ENCODE measurements at regions not wholly inside any gene's neighbourhood (a gene's known extent, or its start where the extent isn't known, plus 50 kb on each side); places are given as distances from the start of the nearest gene placed in this dataset.

DNA sequence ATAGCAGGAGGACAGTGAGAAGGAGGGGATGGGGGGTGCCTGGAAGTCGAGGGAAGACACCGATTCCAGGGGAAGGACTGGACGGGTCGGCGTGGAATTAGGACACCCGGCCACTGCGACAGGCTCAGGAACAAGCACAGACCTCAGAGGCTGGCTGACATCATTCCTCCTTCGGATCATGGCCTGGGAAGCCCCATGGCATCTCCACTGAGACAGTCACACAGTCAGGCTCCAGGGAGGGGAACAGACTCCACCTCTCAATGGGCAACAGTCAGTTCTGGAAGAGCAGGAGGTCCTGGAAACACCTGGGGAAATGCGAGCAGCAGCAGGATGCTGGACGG is 67.9 kb upstream of the FBRSL1 start:
- no peaks in the 10 kb centered on the region for H3K36me3 ChIP-seq (ENCODE audit: control insufficient read depth, insufficient read depth, low read length)
- no peak for FAIRE-seq
- H3K27me3 ChIP-seq (ENCODE audit: control insufficient read depth, insufficient read depth, low read length): peaks cover 11% of the 10 kb centered on the region
- DNase-seq (ENCODE audit: low read depth): no peak
- no peak overlapping the region for H3K4me3 ChIP-seq (ENCODE audit: low read depth, low read length)
- TF ChIP-seq, protein P1, sequence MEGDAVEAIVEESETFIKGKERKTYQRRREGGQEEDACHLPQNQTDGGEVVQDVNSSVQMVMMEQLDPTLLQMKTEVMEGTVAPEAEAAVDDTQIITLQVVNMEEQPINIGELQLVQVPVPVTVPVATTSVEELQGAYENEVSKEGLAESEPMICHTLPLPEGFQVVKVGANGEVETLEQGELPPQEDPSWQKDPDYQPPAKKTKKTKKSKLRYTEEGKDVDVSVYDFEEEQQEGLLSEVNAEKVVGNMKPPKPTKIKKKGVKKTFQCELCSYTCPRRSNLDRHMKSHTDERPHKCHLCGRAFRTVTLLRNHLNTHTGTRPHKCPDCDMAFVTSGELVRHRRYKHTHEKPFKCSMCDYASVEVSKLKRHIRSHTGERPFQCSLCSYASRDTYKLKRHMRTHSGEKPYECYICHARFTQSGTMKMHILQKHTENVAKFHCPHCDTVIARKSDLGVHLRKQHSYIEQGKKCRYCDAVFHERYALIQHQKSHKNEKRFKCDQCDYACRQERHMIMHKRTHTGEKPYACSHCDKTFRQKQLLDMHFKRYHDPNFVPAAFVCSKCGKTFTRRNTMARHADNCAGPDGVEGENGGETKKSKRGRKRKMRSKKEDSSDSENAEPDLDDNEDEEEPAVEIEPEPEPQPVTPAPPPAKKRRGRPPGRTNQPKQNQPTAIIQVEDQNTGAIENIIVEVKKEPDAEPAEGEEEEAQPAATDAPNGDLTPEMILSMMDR (IDR thresholded peaks at IDR 0.05; ENCODE audit: insufficient read depth, low read length, severe bottlenecking): no peak

DNA sequence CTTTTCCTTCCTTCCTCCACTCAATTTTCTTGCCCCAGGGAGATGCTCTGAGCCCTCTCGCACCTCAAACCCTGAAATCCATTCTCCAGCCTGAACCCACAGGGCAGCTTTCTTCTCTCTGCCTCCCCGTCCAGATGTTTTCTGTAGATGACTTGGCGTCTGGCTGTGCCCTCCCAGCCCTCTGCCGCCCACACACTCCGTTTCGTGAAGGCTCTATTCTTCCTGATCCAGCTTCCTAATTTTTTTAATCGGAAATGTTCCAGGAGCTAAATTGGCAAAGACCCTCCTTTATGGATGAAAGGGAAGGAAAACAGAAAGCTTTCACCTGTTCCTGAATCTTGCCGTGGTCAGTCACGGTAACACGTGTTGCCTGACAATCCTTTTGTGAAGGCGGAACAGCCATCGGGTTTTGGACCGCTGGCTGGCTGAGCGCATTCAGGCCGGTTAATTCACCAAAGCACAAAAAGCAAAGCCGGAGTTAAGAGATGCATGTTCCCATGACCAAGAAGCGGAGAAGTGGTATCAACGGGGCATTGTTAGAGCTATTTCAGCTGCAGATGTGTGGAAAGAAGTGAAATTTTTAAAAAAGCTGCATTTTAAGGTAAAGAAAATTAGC is 70.2 kb upstream of the FBRSL1 start:
- DNase-seq (ENCODE audit: low read depth): no peak
- H3K27me3 ChIP-seq (ENCODE audit: control insufficient read depth, insufficient read depth, low read length): peaks cover 12% of the 10 kb centered on the region
- FAIRE-seq: no peak
- TF ChIP-seq, protein P1 (IDR thresholded peaks at IDR 0.05; ENCODE audit: insufficient read depth, low read length, severe bottlenecking): no peak
- no peak overlapping the region for H3K4me3 ChIP-seq (ENCODE audit: low read depth, low read length)
- H3K36me3 ChIP-seq (ENCODE audit: control insufficient read depth, insufficient read depth, low read length): no peaks in the 10 kb centered on the region

DNA sequence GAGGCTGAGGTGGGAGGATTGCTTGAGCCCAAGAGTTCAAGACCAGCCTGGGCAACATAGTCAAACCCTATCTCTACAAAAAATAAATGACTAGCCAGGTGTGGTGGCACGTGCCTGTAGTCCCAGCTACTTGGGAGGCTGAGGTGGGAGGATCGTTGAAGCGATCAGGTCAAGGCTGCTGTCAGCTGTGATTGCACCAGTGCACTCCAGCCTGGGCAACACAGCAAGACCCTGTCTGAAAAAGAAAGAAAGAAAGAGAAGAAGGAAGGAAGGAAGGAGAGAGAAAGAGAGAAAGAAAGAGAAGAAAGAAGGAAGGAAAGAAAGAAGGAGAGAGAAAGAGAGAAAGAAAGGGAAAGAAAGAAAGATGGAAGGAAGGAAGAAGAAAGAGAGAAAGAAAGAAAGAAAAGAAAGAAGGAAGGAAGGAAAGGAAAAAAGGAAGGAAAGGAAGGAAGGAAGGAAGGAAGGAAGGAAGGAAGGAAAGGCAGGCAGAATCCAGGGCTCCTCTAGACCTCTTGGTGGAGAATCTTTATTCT is 71.5 kb upstream of the FBRSL1 start:
- FAIRE-seq (no peak), DNase-seq (ENCODE audit: low read depth) (no peak)
- no peak overlapping the region for H3K4me3 ChIP-seq (ENCODE audit: low read depth, low read length)
- H3K27me3 ChIP-seq (ENCODE audit: control insufficient read depth, insufficient read depth, low read length): peaks cover 12% of the 10 kb centered on the region
- H3K36me3 ChIP-seq (ENCODE audit: control insufficient read depth, insufficient read depth, low read length): no peaks in the 10 kb centered on the region
- TF ChIP-seq, protein P1 (IDR thresholded peaks at IDR 0.05; ENCODE audit: insufficient read depth, low read length, severe bottlenecking): no peak

DNA sequence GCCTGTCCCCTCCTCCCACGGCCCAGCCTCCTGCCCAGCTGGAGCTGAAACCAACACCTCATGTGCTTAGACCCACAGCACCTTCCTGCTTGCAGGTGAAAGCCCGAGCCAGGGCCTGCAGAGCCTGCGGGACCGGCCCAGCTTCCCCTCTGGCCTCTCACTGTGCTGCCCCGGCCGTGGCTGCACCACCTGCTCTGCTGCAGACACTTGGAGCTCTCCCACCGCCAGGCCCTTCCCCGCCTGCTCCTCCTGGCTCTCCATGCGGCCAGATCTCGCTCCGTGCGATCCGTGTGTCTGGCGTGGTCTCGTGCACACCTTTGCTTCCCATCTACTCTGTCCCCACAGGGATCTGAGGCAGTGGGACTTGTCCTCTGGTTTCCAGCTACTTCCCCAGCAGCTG is 72.2 kb upstream of the FBRSL1 start:
- Histone ChIP-seq H3K27me3 (ENCODE audit: control insufficient read depth, insufficient read depth, low read length) (peaks cover 12% of the 10 kb centered on the region), H3K36me3 (ENCODE audit: control insufficient read depth, insufficient read depth, low read length) (no peaks in the 10 kb centered on the region), H3K4me3 (ENCODE audit: low read depth, low read length) (no peak overlapping the region)
- no peak for DNase-seq (ENCODE audit: low read depth)
- no peak for FAIRE-seq
- TF ChIP-seq, protein P1 (IDR thresholded peaks at IDR 0.05; ENCODE audit: insufficient read depth, low read length, severe bottlenecking): no peak

DNA sequence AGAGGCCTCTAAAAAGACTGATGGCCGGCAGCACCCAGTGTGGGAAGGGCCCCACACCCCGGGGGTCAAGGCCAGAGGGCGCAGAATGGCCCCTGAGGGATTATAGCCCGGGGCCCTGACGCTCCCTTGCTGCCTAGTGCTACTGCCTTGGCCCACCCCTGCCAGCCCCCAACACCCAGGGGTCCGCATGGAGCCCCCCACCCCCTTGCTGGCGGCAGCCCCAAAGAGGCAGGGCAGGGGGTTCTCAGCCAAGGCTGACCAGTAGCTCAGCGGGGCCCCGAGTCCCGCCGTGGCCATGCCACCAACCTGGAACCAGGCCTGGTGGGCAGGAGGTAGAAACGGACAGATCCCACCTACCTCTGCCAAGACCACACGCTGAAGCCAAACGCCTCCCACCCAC is 73.1 kb upstream of the FBRSL1 start:
- DNase-seq (ENCODE audit: low read depth) (no peak), FAIRE-seq (no peak)
- H3K36me3 ChIP-seq (ENCODE audit: control insufficient read depth, insufficient read depth, low read length): no peaks in the 10 kb centered on the region
- TF ChIP-seq, protein P1 (IDR thresholded peaks at IDR 0.05; ENCODE audit: insufficient read depth, low read length, severe bottlenecking): no peak
- peaks cover 8% of the 10 kb centered on the region for H3K27me3 ChIP-seq (ENCODE audit: control insufficient read depth, insufficient read depth, low read length)
- H3K4me3 ChIP-seq (ENCODE audit: low read depth, low read length): no peak overlapping the region

DNA sequence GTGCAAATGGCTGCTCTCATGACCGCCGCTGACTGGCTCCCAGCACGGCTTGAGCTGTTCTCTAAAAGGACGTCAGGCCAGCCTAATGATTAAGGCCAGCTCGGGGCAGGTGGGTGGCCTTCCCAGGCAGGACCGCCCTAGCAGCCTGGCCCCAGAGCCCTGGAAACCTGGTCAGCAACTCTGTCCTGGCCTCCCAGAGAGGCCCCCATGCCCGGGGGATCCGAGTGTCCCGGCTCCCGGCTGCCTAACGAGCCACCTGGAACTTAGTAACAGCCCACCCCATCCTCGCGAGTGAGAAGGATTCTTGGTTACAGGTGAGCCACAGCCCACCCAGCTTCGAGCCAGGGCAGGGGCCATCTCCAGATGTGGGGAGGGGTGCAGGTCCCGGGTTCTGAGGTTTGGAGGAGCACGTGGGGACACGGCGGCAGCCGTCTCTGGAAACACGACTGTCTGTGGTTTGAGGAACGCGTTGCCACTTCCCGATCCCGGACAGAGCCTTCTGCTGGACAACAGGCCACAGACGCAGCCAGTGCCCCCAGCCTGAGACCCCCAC is 73.8 kb upstream of the FBRSL1 start:
- FAIRE-seq: no peak
- H3K4me3 ChIP-seq (ENCODE audit: low read depth, low read length): no peak overlapping the region
- DNase-seq (ENCODE audit: low read depth): no peak
- H3K36me3 ChIP-seq (ENCODE audit: control insufficient read depth, insufficient read depth, low read length): no peaks in the 10 kb centered on the region
- TF ChIP-seq, protein P1 (IDR thresholded peaks at IDR 0.05; ENCODE audit: insufficient read depth, low read length, severe bottlenecking): no peak
- peaks cover 6% of the 10 kb centered on the region for H3K27me3 ChIP-seq (ENCODE audit: control insufficient read depth, insufficient read depth, low read length)

Measured in bronchial epithelial cell (primary cell).